ENCODE measurements at regions not wholly inside any gene's neighbourhood (a gene's known extent, or its start where the extent isn't known, plus 50 kb on each side); places are given as distances from the start of the nearest gene placed in this dataset.

DNA sequence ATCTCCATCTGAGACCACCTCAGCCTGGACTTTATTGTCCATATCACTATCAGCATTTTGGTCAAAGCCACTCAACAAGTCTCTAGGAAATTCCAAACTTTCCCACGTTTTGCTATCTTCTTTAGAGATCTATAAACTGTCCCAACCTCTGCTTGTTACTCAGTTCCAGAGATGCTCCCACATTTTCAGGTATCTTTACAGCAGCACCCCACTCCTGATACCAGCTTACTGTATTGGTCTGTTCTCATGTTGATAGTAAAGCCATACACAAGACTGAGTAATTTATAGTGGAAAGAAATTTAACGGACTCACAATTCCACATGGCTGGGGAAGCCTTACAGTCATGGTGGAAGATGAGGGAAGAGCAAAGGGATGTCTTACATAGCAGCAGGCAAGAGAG, 465.4 kb upstream of the PBX1 start:
- no peak for TF ChIP-seq CTCF (IDR thresholded peaks at IDR 0.05)
- TF ChIP-seq POLR2A (IDR thresholded peaks at IDR 0.05), result no peak

DNA sequence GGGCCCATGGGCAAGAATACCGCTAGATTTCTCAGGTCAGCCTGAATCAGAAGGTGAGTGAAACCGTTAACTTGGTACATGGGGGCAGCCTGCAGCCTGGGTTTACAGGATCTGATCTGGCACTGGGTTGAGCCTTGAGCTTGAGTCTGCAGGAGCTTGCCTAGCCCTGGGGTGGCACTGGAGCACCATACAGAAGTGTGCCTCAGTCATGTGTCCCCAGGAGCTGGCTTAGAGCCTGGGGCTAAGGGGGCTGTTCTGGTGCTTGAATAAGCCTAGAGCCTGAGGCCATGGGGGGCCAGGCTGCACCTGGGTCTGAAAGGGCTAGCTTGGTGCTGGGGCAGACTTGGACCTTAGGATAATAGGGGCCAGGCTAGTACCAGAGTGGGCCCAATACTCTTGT, 457.2 kb upstream of the PBX1 start:
- DNase-seq (ENCODE audit: low spot score in 2 of 2), result no peak
- no peak for TF ChIP-seq CTCF (IDR thresholded peaks at IDR 0.05)
- TF ChIP-seq POLR2A (IDR thresholded peaks at IDR 0.05), result no peak
- intact Hi-C loops (cut with DNase I; ENCODE audit: low total_unique reads), result no loop called here
- H3K4me3 ChIP-seq (ENCODE audit: low read depth, poor library complexity, severe bottlenecking), result no peak overlapping the region
- WGBS, 2 donors, result 94 to 96% methylated on average over 2 of the region's 2 CpGs

More for the DNA sequence above, 465.4 kb upstream of the PBX1 start:
- WGBS, 2 donors, result 88 to 93% methylated on average over 2 of the region's 2 CpGs
- intact Hi-C loops (cut with DNase I; ENCODE audit: low total_unique reads), result no loop called here
- H3K4me3 ChIP-seq (ENCODE audit: low read depth, poor library complexity, severe bottlenecking), result no peak overlapping the region
- no peak for DNase-seq (ENCODE audit: low spot score in 2 of 2)

GRCh38 chr1:164131949-164132348, 427.0 kb upstream of the PBX1 start:
- WGBS, 2 donors, result 89 to 94% methylated on average over 1 of the region's 1 CpG
- TF ChIP-seq POLR2A (IDR thresholded peaks at IDR 0.05), result no peak
- no peak for TF ChIP-seq CTCF (IDR thresholded peaks at IDR 0.05)
- H3K4me3 ChIP-seq (ENCODE audit: low read depth, poor library complexity, severe bottlenecking), result no peak overlapping the region
- intact Hi-C loops (cut with DNase I; ENCODE audit: low total_unique reads), result no loop called here
- DNase-seq (ENCODE audit: low spot score in 2 of 2), result no peak

DNA sequence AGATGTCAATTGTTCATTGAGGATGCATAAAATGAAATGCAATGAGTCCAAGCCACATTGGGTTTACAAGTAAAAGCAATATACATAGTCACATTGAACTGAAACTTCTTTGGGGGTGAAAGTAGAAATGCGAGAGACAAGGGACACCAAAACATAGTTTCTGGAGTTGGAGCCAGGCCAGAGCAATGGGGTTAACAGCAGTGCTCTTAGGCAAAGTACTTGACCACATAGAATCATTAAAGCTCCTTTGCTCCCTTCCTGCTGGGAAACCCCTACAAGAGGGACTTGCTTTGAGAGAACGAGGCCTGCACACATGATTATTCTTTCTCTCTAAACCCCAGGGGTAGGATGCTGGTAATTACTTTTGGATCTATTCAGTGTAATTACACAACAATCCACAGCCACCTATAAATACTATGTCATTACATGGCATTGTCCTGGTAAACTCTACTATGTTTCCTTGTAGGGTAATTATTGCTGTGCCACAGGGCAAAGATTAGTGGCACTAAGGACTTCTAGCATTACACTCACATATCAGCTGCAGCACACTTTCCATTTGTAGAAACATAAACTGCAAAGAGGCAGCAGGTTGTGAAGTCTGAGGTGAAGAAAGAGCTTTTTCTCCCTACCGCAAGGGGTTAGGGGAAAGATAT, 421.6 kb upstream of the PBX1 start:
- intact Hi-C loops (cut with DNase I; ENCODE audit: low total_unique reads), result no loop called here
- 68 to 81% methylated on average over 3 of the region's 3 CpGs for WGBS, 2 donors
- no peak for DNase-seq (ENCODE audit: low spot score in 2 of 2)
- H3K4me3 ChIP-seq (ENCODE audit: low read depth, poor library complexity, severe bottlenecking), result no peak overlapping the region
- TF ChIP-seq POLR2A (IDR thresholded peaks at IDR 0.05) (no peak), CTCF (IDR thresholded peaks at IDR 0.05) (no peak)

GRCh38 chr1:164141797-164142196, 417.2 kb upstream of the PBX1 start:
- intact Hi-C loops (cut with DNase I; ENCODE audit: low total_unique reads), result no loop called here
- TF ChIP-seq POLR2A (IDR thresholded peaks at IDR 0.05), result no peak
- no peak for TF ChIP-seq CTCF (IDR thresholded peaks at IDR 0.05)
- WGBS, 2 donors, result 75 to 84% methylated on average over 8 of the region's 8 CpGs
- no peak for DNase-seq (ENCODE audit: low spot score in 2 of 2)
- H3K4me3 ChIP-seq (ENCODE audit: low read depth, poor library complexity, severe bottlenecking), result no peak overlapping the region

DNA sequence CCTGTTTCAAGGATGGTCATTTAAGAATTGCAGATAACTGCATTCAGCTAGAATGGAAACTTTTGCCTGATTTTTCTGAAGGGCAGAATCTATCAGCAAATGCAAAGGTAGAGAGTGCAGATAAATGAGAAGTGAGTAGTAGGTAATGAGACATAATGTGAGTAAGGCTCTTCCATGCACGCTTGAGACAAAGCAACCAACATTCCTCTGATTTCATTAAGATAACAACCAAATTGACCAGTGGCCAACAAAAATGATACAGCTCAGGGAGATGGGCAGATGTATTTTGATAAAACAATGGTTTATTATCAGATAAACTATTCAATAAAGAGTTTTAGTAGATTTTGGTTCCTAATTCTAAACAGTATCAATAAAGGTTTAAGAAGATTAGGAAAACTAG, 404.4 kb upstream of the PBX1 start:
- H3K4me3 ChIP-seq (ENCODE audit: low read depth, poor library complexity, severe bottlenecking), result no peak overlapping the region
- 64 to 68% methylated on average over 1 of the region's 1 CpG for WGBS, 2 donors
- TF ChIP-seq CTCF (IDR thresholded peaks at IDR 0.05) (no peak), POLR2A (IDR thresholded peaks at IDR 0.05) (no peak)
- intact Hi-C loops (cut with DNase I; ENCODE audit: low total_unique reads), result no loop called here
- DNase-seq (ENCODE audit: low spot score in 2 of 2), result no peak
